ENCODE measurements at regions not wholly inside any gene's neighbourhood (a gene's known extent, or its start where the extent isn't known, plus 50 kb on each side); places are given as distances from the start of the nearest gene placed in this dataset.

- CTCF ChIA-PET, result no interaction called here
- DNase-seq (ENCODE audit: extremely low spot score), result no peak
- POLR2A ChIA-PET, result no interaction called here
- TF ChIP-seq FOXK2 (IDR thresholded peaks at IDR 0.05), result no peak
- TF ChIP-seq NFRKB (IDR thresholded peaks at IDR 0.05), result no peak
- no peak for TF ChIP-seq LEF1 (IDR thresholded peaks at IDR 0.05; ENCODE audit: borderline replicate concordance)
Measured at GRCh38 chr2:66957677-66958076, 439.5 kb upstream of the ETAA1 start.

- TF ChIP-seq LEF1 (IDR thresholded peaks at IDR 0.05; ENCODE audit: borderline replicate concordance) (no peak), SP1 (IDR thresholded peaks at IDR 0.05) (no peak), ZNF384 (IDR thresholded peaks at IDR 0.05) (no peak), FOXK2 (IDR thresholded peaks at IDR 0.05) (no peak), FOXA1 (IDR thresholded peaks at IDR 0.05) (no peak), SUZ12 (IDR thresholded peaks at IDR 0.05) (no peak), TARDBP (IDR thresholded peaks at IDR 0.05) (no peak), BHLHE40 (IDR thresholded peaks at IDR 0.05; ENCODE audit: borderline replicate concordance) (no peak), ARNT (IDR thresholded peaks at IDR 0.05) (no peak), NFRKB (IDR thresholded peaks at IDR 0.05) (no peak), PKNOX1 (IDR thresholded peaks at IDR 0.05) (no peak), L3MBTL2 (conservative IDR thresholded peaks at IDR 0.05) (no peak), CTBP1 (IDR thresholded peaks at IDR 0.05; ENCODE audit: borderline replicate concordance) (no peak), FOXM1 (IDR thresholded peaks at IDR 0.05; ENCODE audit: borderline replicate concordance) (no peak), ELF4 (IDR thresholded peaks at IDR 0.05) (no peak), HDGF (IDR thresholded peaks at IDR 0.05; ENCODE audit: borderline replicate concordance) (no peak)
- POLR2A ChIA-PET, result no interaction called here
- DNase-seq (ENCODE audit: extremely low spot score), result no peak
- CTCF ChIA-PET, result no interaction called here
Measured at GRCh38 chr2:66960161-66960560, 437.0 kb upstream of the ETAA1 start.

GRCh38 chr2:66962716-66963115 lies 434.4 kb upstream of the ETAA1 start:
- CTCF ChIA-PET, result no interaction called here
- TF ChIP-seq FOXA1 (IDR thresholded peaks at IDR 0.05), result 0 out of 2 replicates have a peak, but pooled peaks have one; percentile 31
- TF ChIP-seq PKNOX1 (IDR thresholded peaks at IDR 0.05), result peak; percentile 91
- TF ChIP-seq TARDBP (IDR thresholded peaks at IDR 0.05), result no peak
- TF ChIP-seq LEF1 (IDR thresholded peaks at IDR 0.05; ENCODE audit: borderline replicate concordance), result no peak
- TF ChIP-seq CTBP1 (IDR thresholded peaks at IDR 0.05; ENCODE audit: borderline replicate concordance), result peak; percentile 73; the same call in 1 of the 2 replicates
- peak; percentile 47; the same call in 1 of the 2 replicates for TF ChIP-seq ARNT (IDR thresholded peaks at IDR 0.05)
- no peak for TF ChIP-seq BHLHE40 (IDR thresholded peaks at IDR 0.05; ENCODE audit: borderline replicate concordance)
- POLR2A ChIA-PET, result interaction anchor here (1.0 to 1.2 kb wide), 2 partner anchors 8 to 16 kb away, joined by 3 read pairs; no protein-coding TSS in a partner anchor
- DNase-seq (ENCODE audit: extremely low spot score), result peak; percentile 49

- TF ChIP-seq FOXK2 (IDR thresholded peaks at IDR 0.05), result no peak
- TF ChIP-seq NFRKB (IDR thresholded peaks at IDR 0.05), result no peak
- TF ChIP-seq FOXM1 (IDR thresholded peaks at IDR 0.05; ENCODE audit: borderline replicate concordance), result no peak
- TF ChIP-seq LEF1 (IDR thresholded peaks at IDR 0.05; ENCODE audit: borderline replicate concordance), result no peak
- no peak for TF ChIP-seq TARDBP (IDR thresholded peaks at IDR 0.05)
- TF ChIP-seq FOXA1 (IDR thresholded peaks at IDR 0.05), result no peak
- no peak for TF ChIP-seq CTBP1 (IDR thresholded peaks at IDR 0.05; ENCODE audit: borderline replicate concordance)
- TF ChIP-seq L3MBTL2 (conservative IDR thresholded peaks at IDR 0.05), result no peak
- ChIA-PET CTCF (no interaction called here), POLR2A (no interaction called here)
Measured at GRCh38 chr2:66966631-66967030, 430.5 kb upstream of the ETAA1 start.

GRCh38 chr2:66968946-66969345 lies 428.2 kb upstream of the ETAA1 start:
- POLR2A ChIA-PET, result no interaction called here
- CTCF ChIA-PET, result no interaction called here
- TF ChIP-seq PKNOX1 (IDR thresholded peaks at IDR 0.05) (peak; percentile 53), BHLHE40 (IDR thresholded peaks at IDR 0.05; ENCODE audit: borderline replicate concordance) (no peak)
- no peak for DNase-seq (ENCODE audit: extremely low spot score)

More at GRCh38 chr2:66966631-66967030, 430.5 kb upstream of the ETAA1 start:
- DNase-seq (ENCODE audit: extremely low spot score), result no peak

- no peak for TF ChIP-seq HDGF (IDR thresholded peaks at IDR 0.05; ENCODE audit: borderline replicate concordance)
- CTCF ChIA-PET, result no interaction called here
- POLR2A ChIA-PET, result no interaction called here
- no peak for DNase-seq (ENCODE audit: extremely low spot score)
Measured at GRCh38 chr2:66981074-66981473, 416.1 kb upstream of the ETAA1 start.

GRCh38 chr2:66982766-66983165 lies 414.4 kb upstream of the ETAA1 start:
- no peak for DNase-seq (ENCODE audit: extremely low spot score)
- ChIA-PET CTCF (no interaction called here), POLR2A (no interaction called here)
- TF ChIP-seq SUZ12 (IDR thresholded peaks at IDR 0.05), result no peak
- no peak for TF ChIP-seq FOXM1 (IDR thresholded peaks at IDR 0.05; ENCODE audit: borderline replicate concordance)
- no peak for TF ChIP-seq LEF1 (IDR thresholded peaks at IDR 0.05; ENCODE audit: borderline replicate concordance)
- no peak for TF ChIP-seq HDGF (IDR thresholded peaks at IDR 0.05; ENCODE audit: borderline replicate concordance)
- TF ChIP-seq ARNT (IDR thresholded peaks at IDR 0.05), result no peak
- no peak for TF ChIP-seq FOXK2 (IDR thresholded peaks at IDR 0.05)
- TF ChIP-seq FOXA1 (IDR thresholded peaks at IDR 0.05), result no peak
- no peak for TF ChIP-seq TARDBP (IDR thresholded peaks at IDR 0.05)
- no peak for TF ChIP-seq SP1 (IDR thresholded peaks at IDR 0.05)
- TF ChIP-seq NFRKB (IDR thresholded peaks at IDR 0.05), result no peak
- TF ChIP-seq ELF4 (IDR thresholded peaks at IDR 0.05), result no peak
- no peak for TF ChIP-seq ZNF384 (IDR thresholded peaks at IDR 0.05)
- TF ChIP-seq CTBP1 (IDR thresholded peaks at IDR 0.05; ENCODE audit: borderline replicate concordance), result no peak
- TF ChIP-seq BHLHE40 (IDR thresholded peaks at IDR 0.05; ENCODE audit: borderline replicate concordance), result no peak

All from HEK293T (cell line).